GM19025 (cell line): ENCODE measurements at regions not wholly inside any gene's neighbourhood (a gene's known extent, or its start where the extent isn't known, plus 50 kb on each side); places are given as distances from the start of the nearest gene placed in this dataset.
"Not testable (repeated sequence)": the region's sequence is repeated elsewhere in the genome, so short reads cannot be mapped to it uniquely, and the experiment has no call there.

Experiments
- ATAC-seq: cut with Tn5 transposase; IDR thresholded peaks from one replicate; pipeline ENCODE4 v1.9.1; 2021; ENCODE audit warnings: mild to moderate bottlenecking, low read depth, moderate library complexity; ENCODE audit not compliant: unreplicated experiment

DNA sequence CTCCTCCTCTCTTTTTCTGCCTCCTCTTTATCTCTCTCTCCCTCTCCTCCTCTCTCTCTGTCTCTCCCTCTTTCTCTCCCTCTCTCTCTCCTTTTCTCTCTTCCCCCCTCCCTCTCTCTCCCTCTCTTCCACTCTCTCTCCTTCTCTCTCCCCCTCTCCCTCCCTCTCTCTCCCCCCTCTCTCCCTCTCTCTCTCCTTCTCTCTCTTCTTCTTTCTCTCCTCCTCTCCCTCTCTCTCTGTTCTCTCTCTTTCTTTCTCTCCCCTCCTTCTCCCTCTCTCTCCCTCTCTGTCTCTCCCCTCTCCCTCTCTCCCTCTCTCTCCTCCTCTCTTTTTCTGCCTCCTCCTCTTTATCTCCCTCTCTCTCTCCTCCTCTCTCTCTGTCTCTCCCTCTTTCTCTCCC, 197.4 kb downstream of the UQCRFS1 start:
- no peak for ATAC-seq

GRCh38 chr19:29014857-29015436, 198.0 kb downstream of the UQCRFS1 start:
- no peak for ATAC-seq

DNA sequence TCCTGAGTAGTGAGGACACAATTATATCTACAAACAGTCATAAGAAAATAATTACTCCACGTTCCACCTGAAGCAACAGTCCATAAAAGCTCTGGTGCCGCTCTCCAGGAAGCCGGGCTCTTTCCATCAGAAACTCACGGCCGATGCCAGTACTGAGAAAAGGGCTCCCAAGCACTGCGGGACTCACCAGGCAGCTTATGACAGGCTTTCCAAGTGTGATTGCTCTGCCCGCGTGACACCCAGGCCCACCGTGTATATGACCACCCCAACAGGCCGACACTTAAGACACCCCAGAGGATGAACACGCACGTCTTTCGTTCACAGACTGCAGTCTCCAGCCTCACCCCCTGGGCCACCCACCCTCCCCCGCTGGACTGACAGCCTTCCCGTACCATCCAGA, 199.0 kb downstream of the UQCRFS1 start:
- no peak for ATAC-seq

DNA sequence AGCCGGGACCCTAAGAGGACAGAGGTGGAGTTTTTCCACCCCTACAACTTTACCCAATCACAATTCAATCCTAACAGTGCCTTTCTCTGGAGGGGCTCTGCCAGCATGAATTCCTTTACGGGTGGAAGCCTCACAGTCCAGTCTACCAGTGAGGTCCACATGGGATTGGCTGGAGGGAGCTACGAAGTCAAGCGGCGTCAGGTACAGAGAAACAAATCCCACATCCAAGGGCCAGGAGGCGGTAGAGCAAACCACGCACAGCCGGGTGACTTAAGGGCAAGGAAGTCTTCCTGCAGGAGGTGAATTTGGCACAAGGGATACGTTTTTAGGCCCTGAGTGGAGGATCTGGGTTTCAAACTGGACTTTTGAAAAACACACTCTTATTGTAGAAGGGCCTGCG, 199.6 kb downstream of the UQCRFS1 start:
- ATAC-seq = no peak

GRCh38 chr19:29012457-29012856, 200.5 kb downstream of the UQCRFS1 start:
- ATAC-seq = no peak

DNA sequence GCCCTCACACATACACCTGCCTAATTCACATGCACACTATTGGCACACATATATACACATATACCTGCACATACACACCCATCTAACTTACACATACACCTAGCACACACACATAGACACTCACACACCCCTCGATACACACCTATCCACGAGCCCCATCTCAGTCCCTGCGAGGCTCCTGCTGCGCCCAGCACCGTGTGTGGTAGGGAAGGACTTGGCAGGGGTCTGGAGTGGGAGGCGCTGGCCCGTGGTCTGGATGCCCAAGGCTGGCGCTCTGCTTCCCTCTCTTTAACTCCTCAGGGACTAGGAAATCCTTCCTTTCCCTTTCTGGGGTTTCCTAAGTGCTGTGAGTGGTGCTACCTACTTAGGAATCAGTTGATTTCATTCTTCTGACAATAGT, 202.7 kb downstream of the UQCRFS1 start:
- ATAC-seq = no peak

DNA sequence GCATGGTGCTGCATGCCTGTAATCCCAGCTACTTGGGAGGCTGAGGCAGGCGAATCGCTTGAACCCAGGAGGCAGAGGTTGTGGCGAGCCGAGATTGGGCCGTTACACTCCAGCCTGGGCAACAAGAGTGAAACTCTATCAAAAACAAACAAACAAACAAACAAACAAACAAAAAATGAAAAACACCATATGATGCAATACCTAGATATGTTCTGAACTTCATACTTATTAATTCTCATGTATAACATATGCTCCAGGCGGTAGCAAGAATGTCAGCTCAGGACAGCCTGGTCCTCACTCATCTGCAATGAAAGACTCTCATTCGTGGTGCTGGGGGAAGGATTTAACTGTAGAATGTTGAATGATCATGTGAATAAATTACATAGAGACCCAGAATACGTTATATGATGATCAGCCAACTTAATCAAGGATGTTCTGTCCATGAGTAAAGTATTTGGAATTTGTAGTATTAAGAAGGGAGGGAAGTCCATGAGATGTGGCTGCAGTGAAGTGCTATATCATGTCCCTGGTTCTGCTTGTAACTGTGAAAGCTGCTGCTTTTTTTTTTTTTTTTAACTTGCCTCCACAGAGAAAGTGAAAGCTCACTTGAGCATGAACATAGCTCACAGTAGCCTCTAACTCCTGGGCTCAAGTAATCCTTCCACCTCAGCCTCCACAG, 206.8 kb downstream of the UQCRFS1 start:
- ATAC-seq = no peak

- no peak for ATAC-seq
Measured at GRCh38 chr19:29004796-29005195, 208.2 kb downstream of the UQCRFS1 start.

- no peak for ATAC-seq
Measured at GRCh38 chr19:29003641-29004409, 209.1 kb downstream of the UQCRFS1 start.

DNA sequence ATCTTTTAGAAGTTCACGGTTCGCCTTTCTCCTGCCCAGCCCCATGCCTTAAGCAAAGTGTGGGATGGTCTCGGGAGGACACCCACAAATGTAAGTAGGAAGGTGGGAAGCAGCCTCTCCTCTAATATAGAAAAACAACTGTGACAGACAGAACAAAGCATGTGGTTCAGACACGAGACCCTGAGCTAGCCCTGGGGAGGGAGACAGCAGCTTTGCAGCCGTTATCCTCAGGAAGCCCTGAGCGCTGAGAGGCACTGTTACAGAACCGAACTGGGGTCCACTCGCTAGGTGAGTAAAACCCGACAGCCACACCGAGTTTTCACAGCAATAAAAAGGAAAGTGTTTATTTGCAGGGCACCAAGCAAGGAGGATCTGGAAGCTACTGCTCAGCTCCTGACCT, 210.6 kb downstream of the UQCRFS1 start:
- no peak for ATAC-seq

- ATAC-seq = no peak
Measured at GRCh38 chr19:29001597-29002245, 211.2 kb downstream of the UQCRFS1 start.

DNA sequence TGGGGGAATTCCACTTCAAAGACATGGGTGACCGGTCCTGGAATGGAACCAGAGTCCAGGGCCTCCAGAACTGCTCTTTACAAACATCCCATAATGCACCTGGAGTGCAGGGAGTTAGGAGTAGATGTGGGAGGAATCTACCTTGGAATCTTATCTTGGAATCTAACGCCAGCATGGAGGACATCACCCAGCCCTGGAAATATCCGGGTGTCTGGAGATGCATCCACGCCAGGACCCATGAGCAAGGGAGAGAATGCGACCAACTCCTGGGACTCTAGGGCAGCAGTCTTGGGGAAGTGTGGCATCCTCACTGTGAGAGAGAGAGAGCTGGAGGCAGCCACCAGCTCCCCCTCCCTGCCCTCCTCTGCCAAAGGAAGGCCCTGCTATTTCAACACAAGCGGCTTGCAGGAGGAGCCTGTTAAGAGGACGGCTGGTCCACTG, 211.8 kb downstream of the UQCRFS1 start:
- ATAC-seq = no peak

- no peak for ATAC-seq
Measured at GRCh38 chr19:28999724-29000433, 213.1 kb downstream of the UQCRFS1 start.

GRCh38 chr19:28998974-28999373, 214.0 kb downstream of the UQCRFS1 start:
- ATAC-seq = no peak

DNA sequence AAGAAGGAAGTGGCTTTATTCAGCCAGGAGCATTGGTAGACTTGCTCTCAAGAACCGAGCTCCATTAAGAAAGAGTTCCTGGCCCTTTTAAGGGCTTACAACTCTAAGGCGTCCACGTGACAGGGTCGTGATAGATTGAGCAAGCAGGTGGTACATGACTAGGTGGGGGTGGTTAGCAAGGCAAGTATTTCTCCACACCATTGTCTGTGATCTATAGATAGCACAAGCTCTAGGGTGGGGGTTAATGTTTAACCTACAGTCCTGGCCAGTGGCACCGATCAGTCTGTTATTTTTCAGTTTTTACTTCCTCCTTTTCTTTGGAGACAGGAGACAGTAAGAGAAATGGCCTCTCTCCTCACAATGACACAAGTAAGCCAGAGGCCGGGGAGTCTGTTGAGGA, 215.1 kb downstream of the UQCRFS1 start:
- ATAC-seq = not testable (repeated sequence)

GRCh38 chr19:28990522-28990921, 222.4 kb downstream of the UQCRFS1 start:
- no peak for ATAC-seq

DNA sequence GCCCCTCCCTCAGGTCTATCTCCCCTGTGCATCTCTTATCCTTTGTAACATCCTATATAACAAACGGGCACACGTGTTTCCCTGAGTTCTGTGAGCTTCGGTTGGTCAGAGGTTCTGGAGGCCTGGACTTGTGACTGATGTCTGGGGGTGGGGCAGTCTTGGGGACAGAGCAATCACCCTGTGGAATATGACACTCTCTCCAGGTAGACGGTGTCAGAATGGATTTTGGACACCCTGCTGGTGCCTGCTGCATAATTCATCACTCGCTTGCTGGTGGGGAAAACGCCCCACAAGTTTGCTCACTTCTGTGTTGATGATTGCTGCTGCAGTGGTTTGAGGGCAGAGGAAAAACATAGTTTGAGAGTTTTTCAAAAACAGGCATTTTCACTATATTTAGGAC, 223.2 kb downstream of the UQCRFS1 start:
- ATAC-seq = no peak

- ATAC-seq = no peak
Measured at GRCh38 chr19:28988066-28988465, 224.9 kb downstream of the UQCRFS1 start.

DNA sequence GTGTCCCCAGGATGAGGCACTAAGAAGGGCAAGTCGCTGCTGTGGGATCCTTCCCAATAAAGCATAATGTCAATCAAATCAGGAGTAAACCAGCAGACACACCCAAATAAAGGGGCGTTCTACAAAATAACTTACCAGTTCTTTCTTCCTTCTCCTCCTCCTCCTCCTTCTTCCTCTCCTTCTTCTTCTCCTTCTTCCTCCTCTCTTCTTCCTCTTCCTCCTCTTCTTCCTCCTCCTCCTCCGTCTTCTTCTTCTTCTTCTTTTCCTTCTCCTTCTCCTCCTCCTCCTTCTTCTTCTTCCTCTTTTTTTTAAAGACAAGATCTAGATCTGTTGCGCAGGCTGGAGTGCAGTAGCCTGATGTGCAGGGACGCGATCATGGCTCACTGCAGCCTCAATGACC, 225.8 kb downstream of the UQCRFS1 start:
- no peak for ATAC-seq

DNA sequence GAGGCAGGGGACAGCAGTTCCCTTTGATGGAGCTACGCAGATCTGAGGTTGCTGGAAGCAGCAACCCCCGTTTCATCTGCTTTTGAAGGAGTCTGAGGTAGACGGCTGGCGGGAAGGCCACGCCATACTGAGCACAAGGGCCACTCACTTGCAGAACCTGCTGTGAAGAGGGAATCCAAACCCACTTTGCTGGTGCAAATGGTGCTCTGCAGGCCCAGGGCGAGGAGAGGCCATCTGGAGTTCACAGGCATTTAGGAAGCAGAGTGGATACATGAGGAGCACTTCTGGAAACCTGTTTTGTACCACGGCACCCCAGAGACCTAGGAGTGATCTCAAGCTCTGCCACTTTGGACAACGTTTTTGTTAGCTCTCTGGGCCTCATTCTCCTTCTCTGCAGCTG, 227.8 kb downstream of the UQCRFS1 start:
- ATAC-seq = no peak

DNA sequence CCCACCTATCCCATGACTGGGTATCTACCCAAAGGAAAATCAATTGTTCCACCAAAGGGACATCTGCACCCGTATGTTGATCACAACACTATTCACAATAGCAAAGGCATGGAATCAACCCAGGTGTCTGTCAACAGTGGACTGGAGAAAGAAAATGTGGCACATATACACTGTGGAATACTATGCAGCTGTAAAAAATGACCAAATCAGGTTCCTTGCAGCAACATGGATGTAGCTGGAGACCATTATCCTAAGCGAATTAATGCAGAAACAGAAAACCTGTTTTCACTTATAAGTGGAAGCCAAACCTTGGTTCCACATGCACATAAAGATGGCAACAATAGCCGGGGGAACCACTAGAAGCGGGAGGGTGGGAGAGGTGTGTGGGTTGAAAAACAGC, 228.6 kb downstream of the UQCRFS1 start:
- no peak for ATAC-seq
